ENCODE measurements at regions not wholly inside any gene's neighbourhood (a gene's known extent, or its start where the extent isn't known, plus 50 kb on each side); places are given as distances from the start of the nearest gene placed in this dataset.
A peak's percentile ranks its signal among the peaks of the same experiment; 100 is the strongest.

DNA sequence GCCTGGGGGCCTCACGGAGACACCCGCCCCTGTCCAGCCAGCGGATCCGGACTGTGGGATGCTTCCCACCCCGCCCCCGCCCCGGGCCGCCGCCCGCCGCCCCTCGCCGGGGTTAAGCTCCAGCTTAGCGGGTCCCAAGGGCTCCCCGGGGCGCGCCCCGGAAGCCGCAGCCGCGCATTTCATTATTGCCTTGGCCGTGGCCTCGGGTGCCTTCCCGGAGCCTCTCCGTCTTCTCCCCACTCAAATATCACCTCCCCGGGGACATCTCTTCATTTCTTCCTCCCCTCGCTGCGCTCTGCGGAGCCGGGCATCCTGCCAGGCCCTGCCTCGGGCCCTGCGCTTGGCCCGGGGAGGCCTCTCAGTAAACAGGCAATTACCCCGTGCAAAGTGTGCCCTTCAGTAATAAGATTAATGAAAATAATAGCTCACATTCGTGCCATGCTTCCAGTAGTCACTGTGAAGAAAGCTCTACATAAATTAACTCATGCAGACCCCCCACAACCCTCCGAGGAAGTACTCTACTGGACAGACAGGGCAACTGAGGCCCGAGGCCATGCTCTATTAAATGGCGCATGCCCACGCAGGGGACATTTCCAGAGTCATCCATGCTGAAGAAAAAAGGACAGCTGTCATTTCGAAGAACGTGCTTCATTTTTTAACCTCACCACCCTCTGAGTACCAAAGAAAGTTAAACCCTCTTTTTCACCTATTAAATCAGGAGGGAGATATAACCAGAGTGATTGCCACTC lies 49.9 kb upstream of the LAPTM5 start:
- intact Hi-C loops (cut with DNase I; ENCODE audit: low total_unique reads), result no loop called here
- TF ChIP-seq POLR2A (IDR thresholded peaks at IDR 0.05) (no peak), POLR2AphosphoS5 (IDR thresholded peaks at IDR 0.05) (peak in 2 of 3 donors; percentile 46 to 54)
- TF ChIP-seq, protein P1, sequence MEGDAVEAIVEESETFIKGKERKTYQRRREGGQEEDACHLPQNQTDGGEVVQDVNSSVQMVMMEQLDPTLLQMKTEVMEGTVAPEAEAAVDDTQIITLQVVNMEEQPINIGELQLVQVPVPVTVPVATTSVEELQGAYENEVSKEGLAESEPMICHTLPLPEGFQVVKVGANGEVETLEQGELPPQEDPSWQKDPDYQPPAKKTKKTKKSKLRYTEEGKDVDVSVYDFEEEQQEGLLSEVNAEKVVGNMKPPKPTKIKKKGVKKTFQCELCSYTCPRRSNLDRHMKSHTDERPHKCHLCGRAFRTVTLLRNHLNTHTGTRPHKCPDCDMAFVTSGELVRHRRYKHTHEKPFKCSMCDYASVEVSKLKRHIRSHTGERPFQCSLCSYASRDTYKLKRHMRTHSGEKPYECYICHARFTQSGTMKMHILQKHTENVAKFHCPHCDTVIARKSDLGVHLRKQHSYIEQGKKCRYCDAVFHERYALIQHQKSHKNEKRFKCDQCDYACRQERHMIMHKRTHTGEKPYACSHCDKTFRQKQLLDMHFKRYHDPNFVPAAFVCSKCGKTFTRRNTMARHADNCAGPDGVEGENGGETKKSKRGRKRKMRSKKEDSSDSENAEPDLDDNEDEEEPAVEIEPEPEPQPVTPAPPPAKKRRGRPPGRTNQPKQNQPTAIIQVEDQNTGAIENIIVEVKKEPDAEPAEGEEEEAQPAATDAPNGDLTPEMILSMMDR (IDR thresholded peaks at IDR 0.05 in 8 of 11, conservative IDR thresholded peaks at IDR 0.05 in 3 of 11), result no peak
- Histone ChIP-seq H3K27ac (no peak overlapping the region), H3K9me3 (no peaks in the 10 kb centered on the region), H3K36me3 (no peaks in the 10 kb centered on the region), H3K4me3 (peak overlapping the region in 1 of 8 donors; percentile 11), H3K27me3 (replicated peaks in 1 of 7) (peaks cover 0 to 67% (median 9%) of the 10 kb centered on the region in 7 donors), H3K4me1 (peaks cover 0 to 41% (median 13%) of the 10 kb centered on the region in 6 donors)
- no peak for DNase-seq
- WGBS, 5 donors, result 28 to 58% (median 42%) methylated on average over 26 to 41 of the region's 41 CpGs

All from spleen (tissue), 11 donors.